SHP77 (cell line): ENCODE measurements at regions not wholly inside any gene's neighbourhood (a gene's known extent, or its start where the extent isn't known, plus 50 kb on each side); places are given as distances from the start of the nearest gene placed in this dataset.

Experiments used
- DNase-seq, 2 experiments: peaks; one replicate each; lab custom pipeline; 2025; lab: John Stamatoyannopoulos, UW

DNA sequence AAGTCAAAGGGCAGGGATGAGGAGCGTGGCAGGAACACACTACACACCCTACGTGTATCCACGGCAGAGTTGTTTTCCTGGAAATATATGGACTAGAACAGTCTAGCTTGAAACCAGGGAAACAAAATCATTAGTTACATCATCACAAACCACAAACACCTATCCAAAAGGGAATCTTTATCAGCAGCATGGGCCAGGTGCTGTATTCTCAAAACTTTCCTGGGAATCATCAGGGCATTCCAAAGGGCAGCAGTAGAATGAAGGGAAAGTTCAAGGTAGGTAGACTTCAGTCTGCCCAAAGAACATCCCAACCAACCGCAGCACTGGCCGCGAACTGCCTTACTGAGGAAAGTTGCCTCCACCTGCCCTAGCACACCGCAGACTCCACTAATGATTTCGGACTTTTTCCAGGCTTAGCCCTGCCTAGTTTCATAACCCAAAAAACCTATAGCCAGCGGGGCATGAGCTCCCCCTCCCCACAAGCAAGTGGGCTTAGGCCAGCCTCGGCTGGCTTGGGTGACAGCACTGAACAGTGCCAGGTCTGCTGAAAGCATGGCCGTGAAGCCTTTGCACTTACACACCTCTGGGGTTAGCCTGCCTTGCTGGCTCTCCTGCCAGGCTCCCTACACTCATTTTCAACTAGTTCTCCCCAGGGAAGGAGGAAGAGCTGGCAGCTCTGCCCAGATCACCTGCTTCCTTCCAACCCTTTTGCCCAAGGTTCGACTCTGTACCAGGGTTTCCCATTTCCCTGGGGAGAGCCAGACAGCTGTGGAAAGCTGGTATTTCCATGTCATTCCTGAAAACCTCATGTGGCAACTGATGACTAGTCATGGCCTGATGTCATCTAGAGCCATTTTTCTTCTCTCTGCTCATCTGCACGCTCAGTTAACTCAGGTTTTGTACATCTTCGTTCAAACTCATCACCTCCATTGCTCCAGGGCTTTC is 77.3 kb upstream of the UBAC2 start:
- no peak for DNase-seq

DNA sequence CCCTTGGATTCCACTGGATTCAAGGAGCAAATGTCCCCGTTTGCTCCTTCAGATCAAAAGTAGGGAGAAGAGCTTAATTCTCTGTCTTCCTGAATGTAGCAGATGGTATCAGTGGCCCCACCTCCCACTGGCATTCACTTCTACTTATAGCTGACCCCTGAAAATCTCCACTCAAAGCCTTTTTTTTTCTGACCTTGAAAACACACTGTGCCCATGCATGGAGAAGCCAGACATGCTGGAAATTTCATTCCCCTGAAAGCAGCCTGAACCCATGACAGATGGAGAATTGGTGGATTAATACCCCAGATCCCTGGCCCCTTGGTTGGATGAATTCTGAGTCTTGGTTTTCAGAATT is 76.6 kb upstream of the UBAC2 start:
- no peak for DNase-seq

DNA sequence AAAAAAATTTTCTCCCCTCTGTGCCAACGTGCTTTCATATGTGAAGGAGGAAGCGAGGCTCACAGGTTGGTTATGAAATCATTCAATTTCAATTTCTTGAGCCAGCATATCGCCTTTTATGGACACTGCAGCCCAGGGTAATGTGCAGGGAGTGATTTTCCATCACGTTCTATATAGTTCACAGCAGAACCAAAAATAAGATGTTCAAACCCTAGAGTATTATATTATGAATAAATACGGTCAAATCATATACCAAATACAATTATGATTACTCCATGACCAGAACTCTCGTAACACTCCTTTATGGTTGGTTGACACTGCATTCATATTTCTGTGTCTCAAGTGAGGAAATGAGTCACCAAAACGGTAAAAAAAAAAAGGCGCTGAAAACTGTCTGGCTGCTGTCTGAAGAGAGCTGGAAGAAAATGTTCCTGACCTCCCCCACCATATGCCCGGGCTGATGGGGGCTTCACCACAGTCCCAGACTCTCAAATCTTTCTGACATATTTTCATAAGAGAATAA is 75.8 kb upstream of the UBAC2 start:
- peak in 1 of 2 experiments; percentile 5 for DNase-seq

DNA sequence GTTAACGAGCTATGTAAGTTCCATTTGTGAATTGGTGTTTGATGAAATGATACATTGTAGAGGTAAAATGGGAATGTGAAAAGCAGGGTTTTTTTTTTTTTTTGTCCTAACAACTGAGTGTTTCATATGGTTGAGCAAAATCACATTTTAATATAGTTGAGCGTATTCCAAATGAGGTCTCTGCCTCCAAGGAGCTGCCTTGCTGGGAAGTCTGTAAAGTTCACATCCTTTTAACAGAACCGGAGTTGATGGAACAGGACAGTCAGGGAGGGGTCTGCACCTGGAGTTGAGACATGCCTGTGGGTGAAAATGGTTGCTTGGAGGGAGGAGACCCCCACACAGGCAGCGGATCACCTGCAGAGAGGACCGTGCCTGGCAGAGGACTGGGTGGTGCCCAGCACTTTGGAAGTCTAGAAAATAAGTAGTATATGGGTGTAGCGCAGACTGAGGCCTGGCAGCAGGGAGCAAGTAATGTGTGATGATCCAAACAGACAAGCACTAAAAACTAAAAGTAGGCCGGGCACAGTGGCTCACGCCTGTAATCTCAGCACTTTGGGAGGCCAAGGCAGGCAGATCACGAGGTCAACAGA is 75.2 kb upstream of the UBAC2 start:
- no peak for DNase-seq

DNA sequence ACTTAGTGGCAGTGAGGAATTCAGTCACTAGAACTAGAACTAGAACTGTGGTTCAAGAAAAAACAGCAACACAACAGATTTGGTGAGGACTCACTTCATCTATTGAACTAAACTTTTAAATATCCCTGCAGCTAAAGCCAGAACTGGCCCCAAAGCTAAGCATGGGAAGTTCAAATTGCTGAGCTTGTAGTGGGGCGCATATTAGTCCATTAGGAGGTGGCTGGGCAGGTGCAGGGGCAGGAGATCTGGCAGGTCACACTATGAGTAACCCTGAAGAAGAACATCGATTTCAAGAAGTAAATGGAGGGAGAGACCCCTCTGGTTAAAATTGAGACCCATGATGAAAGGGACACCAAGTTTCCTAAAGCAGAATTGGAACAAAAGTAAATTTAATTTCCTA is 73.8 kb upstream of the UBAC2 start:
- DNase-seq: no peak

DNA sequence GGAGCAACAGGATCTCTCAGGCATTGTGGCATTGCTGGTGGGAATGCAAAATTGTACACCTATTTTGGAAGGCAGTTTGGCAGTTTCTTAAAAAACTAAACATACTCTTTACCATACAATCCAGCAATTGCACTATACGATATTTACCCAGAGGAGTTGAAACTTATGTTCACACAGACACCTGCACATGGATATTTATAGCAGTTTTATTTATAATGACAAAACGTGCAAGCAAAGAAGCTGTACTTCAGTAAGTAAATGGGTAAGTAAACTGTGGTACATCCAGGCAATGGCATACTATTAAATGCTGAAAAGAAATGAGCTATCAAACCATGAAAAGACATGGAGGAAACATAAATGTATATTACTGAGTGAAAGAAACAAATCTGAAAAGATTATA is 71.6 kb upstream of the UBAC2 start:
- no peak for DNase-seq

DNA sequence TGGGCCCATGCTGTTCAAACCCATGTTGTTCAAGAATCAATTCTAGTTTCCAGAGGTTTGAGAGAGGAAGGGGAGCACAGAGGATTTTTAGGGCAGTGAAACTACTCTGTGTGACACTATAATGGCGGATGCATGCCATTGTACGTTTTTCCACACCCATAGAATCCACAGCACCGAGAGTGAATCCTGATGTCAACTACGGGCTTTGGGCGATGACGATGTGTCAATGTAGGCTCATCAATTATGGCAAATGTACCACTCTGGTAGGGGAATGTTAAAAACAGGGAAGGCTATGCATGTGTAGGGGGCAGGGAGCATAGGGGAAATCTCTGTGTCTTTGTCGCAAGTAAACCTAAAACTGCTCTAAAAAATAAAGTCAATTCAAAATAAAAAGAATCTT is 70.7 kb upstream of the UBAC2 start:
- DNase-seq: no peak

DNA sequence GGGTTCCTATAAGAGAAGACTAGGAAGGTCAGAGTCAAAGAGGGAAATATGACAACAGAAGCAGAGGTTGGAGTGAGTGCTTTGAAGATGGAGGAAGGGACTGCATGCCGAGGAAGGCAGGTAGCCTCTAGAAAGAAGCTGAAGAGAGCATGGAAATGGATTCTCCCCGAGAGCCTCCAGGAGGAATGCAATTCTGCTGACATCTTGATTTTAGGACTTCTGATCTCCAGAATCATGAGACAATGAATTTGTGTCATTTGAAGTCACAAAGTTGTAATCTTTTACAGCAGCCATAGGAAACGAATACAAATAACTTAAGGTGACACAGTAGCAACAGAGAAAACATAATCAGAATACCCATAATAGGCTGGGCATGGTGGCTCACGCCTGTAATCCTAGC is 69.2 kb upstream of the UBAC2 start:
- DNase-seq: no peak

DNA sequence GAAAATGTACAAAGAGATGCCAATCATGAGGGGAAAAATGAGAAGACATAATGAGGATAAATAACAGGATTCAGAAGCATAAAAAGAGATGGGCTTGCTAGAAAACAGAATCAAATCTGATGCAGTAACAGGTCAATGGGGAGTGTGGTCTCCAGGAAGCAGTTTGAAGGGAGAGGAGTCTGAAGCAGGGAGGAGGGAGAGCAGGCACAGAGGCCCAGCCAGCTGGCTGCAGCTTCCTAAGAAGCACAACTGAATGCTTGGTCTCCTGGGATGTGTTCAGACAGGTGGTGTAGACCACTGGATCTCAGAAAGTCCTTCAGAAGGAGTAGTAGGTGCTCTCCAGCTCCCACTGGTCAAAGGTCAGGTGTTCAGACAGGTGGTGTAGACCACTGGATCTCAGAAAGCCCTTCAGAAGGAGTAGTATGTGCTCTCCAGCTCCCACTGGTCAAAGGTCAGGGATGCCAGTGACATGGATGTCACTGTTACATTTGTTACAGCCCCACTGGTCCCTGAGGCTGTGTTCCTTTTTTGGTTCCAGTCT is 68.3 kb upstream of the UBAC2 start:
- no peak for DNase-seq

DNA sequence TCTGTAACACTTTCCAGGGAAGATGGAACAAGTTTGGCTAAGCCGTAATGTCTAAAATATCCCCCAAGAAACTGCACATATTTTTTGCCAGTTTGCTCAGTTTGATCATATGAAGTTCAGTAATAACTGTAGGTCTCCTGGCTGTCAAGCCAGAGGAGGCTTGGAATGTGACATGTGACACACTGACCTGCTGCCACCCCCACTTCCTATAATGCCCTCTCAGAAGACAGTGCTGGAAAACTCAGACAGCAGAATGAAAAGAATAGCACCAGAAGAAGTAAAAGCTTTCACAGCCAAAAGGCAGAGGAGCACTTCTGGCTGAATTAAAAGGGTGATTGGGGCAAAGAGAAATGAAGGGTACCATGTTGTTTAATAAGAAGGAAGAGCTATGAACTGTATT is 67.4 kb upstream of the UBAC2 start:
- DNase-seq: no peak

DNA sequence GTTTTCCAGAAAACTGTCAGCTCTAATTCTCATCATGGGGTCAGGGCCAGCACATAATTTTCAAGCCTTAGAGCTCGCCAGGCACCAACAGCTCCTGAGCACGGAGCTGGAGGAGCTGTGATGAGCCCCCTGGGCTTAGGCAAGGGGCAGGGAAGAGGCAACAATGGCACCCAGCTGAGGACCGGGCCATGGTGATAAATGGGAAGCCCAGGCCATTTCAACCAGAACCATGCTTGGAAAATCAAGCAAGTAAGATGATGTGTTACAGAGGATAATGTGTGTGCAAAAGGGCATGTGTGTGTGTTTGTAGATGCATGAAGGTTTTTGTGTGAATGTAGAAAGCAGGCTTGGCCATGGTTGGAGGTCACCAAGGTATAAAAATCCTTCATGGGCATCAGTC is 66.8 kb upstream of the UBAC2 start:
- no peak for DNase-seq

DNA sequence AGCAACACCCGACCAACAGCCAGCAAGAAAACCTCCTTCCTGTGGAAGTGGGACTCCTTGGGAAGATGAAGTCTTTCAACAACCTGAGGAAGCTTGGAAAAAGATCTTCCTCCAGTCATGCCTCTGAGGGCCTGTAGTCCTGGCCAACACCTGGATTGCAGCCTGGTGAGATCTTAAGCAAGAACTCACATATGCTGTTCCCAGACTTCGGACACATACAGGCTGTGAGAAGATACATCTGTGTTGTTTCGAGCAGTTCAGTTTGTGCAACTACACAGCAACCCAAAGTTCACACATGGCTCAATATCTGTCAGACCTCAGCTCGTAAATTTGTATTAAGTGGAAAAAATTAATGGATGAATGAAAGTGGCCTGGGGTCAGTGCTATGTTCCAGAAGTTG is 65.1 kb upstream of the UBAC2 start:
- no peak for DNase-seq

DNA sequence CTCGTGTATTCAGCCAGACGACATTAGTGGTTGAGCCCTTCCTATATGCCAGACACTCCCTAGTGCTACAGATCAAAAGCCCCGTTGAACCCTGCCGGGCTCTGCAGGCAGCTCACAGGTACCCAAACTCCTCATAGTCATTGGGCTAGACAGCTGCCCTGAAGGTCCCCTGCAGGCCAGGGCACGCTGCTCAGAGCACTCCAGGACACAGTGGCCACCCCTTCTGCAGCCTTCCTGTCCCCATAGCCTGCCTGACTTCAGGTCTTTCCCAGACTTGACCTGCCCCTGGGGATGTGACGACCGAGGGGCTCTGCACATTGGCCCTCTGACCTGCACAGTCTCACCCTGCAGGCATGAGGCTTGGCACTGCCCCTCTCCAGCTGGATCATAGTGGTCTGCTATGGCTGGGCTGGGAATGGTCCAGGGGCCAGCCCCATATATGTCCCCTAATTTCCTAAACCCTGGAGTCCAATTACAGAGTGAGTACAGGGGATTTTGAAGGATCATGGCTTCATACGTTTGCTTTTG is 64.2 kb upstream of the UBAC2 start:
- DNase-seq: no peak

DNA sequence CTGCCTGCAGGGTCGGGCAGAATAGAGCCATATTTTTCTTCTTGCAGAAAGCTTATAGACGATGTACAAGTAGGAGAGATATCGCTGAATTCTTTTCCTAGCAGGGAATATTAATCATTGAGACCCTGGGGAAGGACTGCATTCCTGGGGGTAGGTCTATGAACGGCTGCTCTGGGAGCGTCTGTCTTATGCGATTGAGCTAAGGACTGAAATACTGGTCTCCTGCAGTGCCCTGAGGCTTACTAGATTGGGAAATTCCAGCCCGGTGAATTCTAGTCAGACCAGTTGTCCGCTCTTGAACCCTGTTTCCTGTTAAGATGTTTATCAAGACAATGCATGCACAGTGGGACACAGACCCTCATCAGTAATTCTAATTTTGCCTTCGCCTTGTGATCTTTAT is 59.8 kb upstream of the UBAC2 start:
- DNase-seq: no peak

DNA sequence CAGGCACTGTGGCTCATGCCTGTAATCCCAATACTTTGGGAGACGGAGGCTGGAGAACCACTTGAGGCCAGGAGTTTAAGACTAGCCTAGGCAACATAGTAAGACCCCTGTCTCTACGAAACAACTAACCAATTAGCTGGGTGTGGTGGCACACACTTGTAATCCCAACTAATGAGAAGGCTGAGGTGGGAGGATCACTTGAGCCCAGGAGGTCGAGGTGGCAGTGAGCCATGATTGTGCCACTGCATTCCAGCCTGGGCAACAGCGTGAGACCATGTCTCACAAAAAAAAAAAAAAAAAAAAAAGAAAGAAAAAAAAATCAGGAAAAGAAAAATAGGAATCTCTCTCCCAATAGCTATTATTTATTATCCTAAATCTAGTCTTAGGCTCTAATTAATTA is 56.8 kb upstream of the UBAC2 start:
- DNase-seq: no peak

DNA sequence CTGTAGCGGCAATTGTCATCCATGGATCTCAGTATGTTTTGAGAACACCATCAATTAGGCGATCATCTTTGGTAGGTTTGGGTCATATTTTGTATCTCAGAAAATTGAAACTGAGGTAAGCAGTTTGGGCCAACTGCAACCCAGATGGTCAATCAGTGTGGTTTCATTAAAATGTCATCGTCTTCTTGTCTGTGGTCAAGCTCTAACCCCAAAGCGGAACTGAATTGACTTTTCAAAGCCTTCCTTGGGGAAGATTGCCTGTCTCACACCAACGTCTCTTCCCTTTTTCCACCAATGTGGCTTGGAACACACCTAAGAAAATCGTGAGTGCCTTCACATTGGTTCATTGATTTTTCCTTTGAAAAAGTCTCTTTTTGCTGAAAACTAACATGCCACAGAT is 56.3 kb upstream of the UBAC2 start:
- DNase-seq: no peak

DNA sequence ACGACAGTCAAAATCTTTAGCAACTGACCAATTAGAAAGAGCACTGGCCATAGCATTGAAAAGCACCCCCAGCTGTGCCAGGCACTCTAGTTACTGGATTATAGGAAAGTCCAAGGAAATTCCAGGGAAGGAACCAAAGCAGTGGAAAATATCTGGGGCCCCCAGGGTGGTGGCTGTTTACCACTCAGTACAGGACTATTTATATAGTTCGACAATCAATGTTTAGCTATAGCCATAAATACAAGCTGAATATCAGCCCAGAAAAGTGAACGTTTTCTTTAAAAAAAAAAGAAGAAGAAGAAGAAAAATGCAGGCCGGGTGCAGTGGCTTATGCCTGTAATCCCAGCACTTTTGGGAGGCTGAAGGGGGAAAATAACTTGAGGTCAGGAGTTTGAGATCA is 55.2 kb upstream of the UBAC2 start:
- DNase-seq: no peak

DNA sequence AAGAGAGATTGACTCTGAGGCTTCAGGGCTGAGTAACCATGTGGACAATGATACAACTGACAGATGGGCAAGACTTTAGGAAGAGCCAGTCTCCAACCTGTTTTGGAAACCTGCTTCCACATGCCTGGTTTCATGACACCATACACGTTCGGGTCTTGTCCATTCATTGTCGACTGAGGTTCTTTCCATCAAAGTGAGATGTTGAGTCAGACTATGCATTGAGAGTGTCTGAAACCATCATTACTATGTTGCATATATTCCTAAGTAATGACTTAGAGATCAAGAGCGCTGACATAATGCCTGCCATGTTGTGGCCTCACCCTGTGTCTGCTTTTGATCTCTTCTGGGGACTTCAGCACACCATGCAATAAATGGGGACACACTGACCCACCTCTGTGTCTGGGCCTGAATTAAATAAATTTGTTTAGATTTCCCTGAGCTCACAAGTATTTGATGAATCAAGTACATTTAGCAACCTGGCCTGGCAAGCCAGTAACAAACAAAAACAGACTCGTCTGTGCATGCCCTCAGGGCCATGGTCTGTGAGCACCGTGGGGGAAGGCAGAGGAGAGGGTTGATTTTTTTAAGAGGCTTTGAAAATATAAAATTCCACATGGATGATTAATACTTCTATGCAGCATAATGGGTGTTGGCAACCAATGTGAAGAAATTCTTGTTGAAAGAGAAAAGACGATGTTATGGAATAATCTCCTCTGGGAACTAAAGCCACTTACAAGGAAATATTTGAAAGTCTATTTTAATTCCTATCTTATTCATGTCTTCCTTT is 49.9 kb upstream of the UBAC2 start:
- no peak for DNase-seq
